ENCODE measurements at regions not wholly inside any gene's neighbourhood (a gene's known extent, or its start where the extent isn't known, plus 50 kb on each side); places are given as distances from the start of the nearest gene placed in this dataset.

DNA sequence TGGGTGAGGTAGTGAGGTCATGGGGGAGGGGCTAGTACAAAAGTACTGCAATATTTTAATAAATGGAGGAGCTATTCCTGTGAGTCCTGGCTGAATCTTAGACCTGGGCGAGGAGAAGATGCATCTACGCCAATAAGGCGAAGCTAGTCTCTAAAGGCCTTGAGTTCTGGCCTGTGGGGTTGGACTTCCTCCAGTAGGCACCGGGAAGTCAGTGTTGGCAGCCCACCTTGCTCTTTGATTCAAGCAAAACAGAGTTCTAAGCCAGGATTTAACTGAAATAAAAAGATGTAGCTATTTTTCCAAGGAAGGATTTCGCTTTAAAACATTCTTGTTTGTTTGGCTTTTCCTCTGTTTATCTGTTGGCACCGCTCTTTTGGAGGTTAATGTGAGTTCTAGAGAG, 244.6 kb downstream of the KIF4B start:
- ATAC-seq = no peak

DNA sequence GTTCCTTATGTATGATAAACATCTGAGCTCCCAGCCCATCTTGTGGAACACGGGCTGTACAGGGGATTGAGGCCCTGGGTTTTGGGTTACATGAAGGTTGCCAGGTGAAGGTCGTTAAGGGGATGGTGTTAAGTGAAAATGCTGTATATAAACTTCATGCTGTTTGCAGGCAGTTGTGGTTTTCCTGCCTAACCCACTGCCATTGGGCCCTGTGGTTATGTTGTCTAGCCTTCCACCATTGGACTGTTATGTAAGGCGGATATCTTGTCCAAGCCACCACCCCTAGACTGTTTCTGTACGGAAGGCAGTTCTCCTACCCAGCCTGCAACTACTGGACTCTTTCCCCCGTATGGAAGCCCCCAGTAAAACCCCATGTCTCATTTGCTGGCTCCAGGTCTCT, 246.1 kb downstream of the KIF4B start:
- TF ChIP-seq, protein P1, sequence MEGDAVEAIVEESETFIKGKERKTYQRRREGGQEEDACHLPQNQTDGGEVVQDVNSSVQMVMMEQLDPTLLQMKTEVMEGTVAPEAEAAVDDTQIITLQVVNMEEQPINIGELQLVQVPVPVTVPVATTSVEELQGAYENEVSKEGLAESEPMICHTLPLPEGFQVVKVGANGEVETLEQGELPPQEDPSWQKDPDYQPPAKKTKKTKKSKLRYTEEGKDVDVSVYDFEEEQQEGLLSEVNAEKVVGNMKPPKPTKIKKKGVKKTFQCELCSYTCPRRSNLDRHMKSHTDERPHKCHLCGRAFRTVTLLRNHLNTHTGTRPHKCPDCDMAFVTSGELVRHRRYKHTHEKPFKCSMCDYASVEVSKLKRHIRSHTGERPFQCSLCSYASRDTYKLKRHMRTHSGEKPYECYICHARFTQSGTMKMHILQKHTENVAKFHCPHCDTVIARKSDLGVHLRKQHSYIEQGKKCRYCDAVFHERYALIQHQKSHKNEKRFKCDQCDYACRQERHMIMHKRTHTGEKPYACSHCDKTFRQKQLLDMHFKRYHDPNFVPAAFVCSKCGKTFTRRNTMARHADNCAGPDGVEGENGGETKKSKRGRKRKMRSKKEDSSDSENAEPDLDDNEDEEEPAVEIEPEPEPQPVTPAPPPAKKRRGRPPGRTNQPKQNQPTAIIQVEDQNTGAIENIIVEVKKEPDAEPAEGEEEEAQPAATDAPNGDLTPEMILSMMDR (IDR thresholded peaks at IDR 0.05) = no peak
- ATAC-seq (no peak), DNase-seq (no peak)
- Histone ChIP-seq H3K27me3 (ENCODE audit: insufficient read depth in 3 of 3, low read length in 2 of 3) (no peaks in the 10 kb centered on the region), H3K9me3 (no peaks in the 10 kb centered on the region), H3K4me1 (no peaks in the 10 kb centered on the region), H3K27ac (no peak overlapping the region), H3K4me3 (no peak overlapping the region), H3K36me3 (ENCODE audit: insufficient read depth in 1 of 2, low read depth in 1 of 2) (no peaks in the 10 kb centered on the region)
- WGBS, 3 donors = 58 to 72% (median 65%) methylated on average over 5 of the region's 5 CpGs
- intact Hi-C loops (cut with DNase I) = no loop called here

More for the DNA sequence above, 244.6 kb downstream of the KIF4B start:
- H3K36me3 ChIP-seq (ENCODE audit: insufficient read depth in 1 of 2, low read depth in 1 of 2) = no peaks in the 10 kb centered on the region
- intact Hi-C loops (cut with DNase I) = no loop called here
- H3K27ac ChIP-seq = no peak overlapping the region
- WGBS, 3 donors = 58 to 70% (median 69%) methylated on average over 6 of the region's 6 CpGs
- H3K9me3 ChIP-seq = no peaks in the 10 kb centered on the region
- DNase-seq = no peak
- no peaks in the 10 kb centered on the region for H3K27me3 ChIP-seq (ENCODE audit: insufficient read depth in 3 of 3, low read length in 2 of 3)
- no peak overlapping the region for H3K4me3 ChIP-seq
- H3K4me1 ChIP-seq = no peaks in the 10 kb centered on the region
- TF ChIP-seq, protein P1 (IDR thresholded peaks at IDR 0.05) = no peak

DNA sequence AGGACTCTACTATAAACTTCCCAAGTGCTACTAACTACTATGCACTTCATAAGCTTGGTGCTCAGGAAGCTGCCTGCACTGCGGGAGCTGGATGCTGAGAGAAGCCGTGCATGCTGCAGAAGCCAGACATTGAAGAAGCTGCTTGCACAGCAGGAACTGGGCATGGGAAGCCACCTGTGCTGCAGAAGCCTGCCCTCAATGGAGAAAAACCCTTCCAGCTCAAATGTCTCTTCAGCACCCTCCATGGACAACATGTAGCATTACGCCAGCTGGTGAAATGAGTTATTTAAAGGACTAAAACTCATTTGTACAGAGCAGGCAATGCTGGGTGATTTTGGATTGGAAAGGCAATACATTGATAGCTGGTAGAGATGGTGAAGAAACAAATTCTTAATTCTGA, 247.2 kb downstream of the KIF4B start:
- DNase-seq (no peak), ATAC-seq (no peak)
- H3K4me3 ChIP-seq = no peak overlapping the region
- WGBS, 3 donors = 30 to 47% (median 37%) methylated on average over 3 of the region's 3 CpGs
- intact Hi-C loops (cut with DNase I) = no loop called here
- H3K9me3 ChIP-seq = no peaks in the 10 kb centered on the region
- no peak overlapping the region for H3K27ac ChIP-seq
- TF ChIP-seq, protein P1 (IDR thresholded peaks at IDR 0.05) = no peak
- H3K4me1 ChIP-seq = no peaks in the 10 kb centered on the region
- no peaks in the 10 kb centered on the region for H3K27me3 ChIP-seq (ENCODE audit: insufficient read depth in 3 of 3, low read length in 2 of 3)
- no peaks in the 10 kb centered on the region for H3K36me3 ChIP-seq (ENCODE audit: insufficient read depth in 1 of 2, low read depth in 1 of 2)

DNA sequence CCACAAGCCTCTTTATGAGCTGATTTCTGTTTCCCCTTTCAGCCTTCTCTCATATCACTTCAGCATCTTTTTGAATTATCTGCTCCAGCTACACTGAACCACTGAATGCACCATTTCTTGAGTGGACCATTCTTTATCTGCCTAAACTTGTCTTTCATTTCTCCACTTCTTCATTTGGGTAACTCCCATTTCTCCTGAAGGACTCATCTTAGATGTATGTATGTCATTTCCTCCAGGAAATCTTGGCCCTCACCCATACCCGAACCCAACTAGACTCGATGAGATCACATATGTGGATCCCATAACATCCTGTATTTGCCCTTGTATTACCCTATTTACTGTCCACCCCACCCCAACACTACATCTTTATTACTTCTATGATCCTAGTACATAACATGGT, 249.8 kb downstream of the KIF4B start:
- no peak overlapping the region for H3K27ac ChIP-seq
- intact Hi-C loops (cut with DNase I) = no loop called here
- H3K4me1 ChIP-seq = no peaks in the 10 kb centered on the region
- ATAC-seq (no peak), DNase-seq (no peak)
- no peak overlapping the region for H3K4me3 ChIP-seq
- WGBS, 3 donors = 62 to 72% (median 69%) methylated on average over 2 of the region's 2 CpGs
- H3K36me3 ChIP-seq (ENCODE audit: insufficient read depth in 1 of 2, low read depth in 1 of 2) = no peaks in the 10 kb centered on the region
- TF ChIP-seq, protein P1 (IDR thresholded peaks at IDR 0.05) = no peak
- H3K9me3 ChIP-seq = no peaks in the 10 kb centered on the region
- no peaks in the 10 kb centered on the region for H3K27me3 ChIP-seq (ENCODE audit: insufficient read depth in 3 of 3, low read length in 2 of 3)

DNA sequence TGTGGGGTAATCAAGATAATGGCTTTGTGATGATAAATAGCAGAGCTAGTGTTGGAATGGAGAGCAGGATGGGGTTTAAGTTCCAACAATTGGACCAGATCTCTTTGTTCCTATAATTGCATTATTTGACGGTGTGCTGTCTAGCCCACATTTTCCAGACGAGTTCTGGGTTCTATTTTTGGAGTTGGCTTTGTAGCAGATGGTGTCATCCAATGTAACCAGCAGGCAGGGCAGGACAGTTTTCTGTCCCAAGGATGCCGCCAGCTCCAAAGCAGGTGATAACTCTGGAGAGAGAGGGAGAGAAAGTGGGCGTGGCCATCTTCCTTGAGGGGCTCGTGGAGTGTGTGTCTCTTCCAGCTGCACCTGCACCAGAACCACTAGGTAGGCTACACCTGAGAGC, 251.3 kb downstream of the KIF4B start:
- WGBS, 3 donors = 60 to 70% (median 63%) methylated on average over 5 of the region's 5 CpGs
- DNase-seq = no peak
- TF ChIP-seq, protein P1 (IDR thresholded peaks at IDR 0.05) = no peak
- Histone ChIP-seq H3K4me1 (no peaks in the 10 kb centered on the region), H3K36me3 (ENCODE audit: insufficient read depth in 1 of 2, low read depth in 1 of 2) (no peaks in the 10 kb centered on the region), H3K9me3 (no peaks in the 10 kb centered on the region), H3K4me3 (no peak overlapping the region), H3K27ac (no peak overlapping the region), H3K27me3 (ENCODE audit: insufficient read depth in 3 of 3, low read length in 2 of 3) (peaks cover 0 to 2% (median 0%) of the 10 kb centered on the region in 3 donors)
- ATAC-seq = no peak
- intact Hi-C loops (cut with DNase I) = no loop called here
